GM19035 (cell line): ENCODE measurements at regions not wholly inside any gene's neighbourhood (a gene's known extent, or its start where the extent isn't known, plus 50 kb on each side); places are given as distances from the start of the nearest gene placed in this dataset.
A peak's percentile ranks its signal among the peaks of the same experiment; 100 is the strongest.

Experiments used
- ATAC-seq: cut with Tn5 transposase; IDR thresholded peaks from one replicate; pipeline ENCODE4 v1.9.1; 2021; ENCODE audit not compliant: unreplicated experiment

DNA sequence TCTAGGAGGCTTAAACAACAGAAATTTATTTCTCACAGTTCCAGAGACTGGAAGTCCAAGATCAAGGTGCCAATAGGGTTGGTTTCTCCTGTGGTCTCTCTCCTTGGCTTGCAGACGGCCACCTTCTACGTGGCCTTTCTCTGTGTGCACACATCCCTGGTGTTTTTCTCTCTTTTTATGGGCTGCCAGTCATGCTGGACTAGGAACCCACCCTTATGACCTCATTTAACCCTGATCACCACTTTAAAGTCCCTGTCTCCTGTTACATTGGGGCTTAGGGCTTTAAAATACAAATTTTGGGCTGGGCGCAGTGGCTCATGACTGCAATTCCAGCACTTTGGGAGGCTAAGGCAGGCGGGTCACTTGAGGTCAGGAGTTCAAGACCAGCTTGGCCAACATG, 157.1 kb downstream of the TLE1 start:
- ATAC-seq: no peak

DNA sequence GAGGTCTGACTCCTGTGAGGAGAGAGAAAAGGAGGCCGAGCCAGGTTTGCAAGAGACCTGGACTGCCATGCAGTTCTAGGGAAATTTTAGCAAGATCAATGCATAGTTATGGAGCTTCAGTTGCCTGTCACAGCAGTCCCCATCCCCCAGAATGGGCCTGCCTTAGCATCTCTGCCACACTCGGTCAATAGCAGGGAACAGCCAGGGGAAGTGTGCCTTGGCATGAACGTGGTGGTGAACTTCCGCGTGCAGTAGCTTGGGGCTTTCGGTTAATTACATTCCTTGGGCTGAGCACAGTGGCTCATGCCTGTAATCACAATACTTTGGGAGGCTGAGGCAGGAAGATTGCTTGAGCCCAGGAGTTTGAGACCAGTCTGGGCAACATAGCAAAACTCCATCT, 157.8 kb downstream of the TLE1 start:
- ATAC-seq: no peak

DNA sequence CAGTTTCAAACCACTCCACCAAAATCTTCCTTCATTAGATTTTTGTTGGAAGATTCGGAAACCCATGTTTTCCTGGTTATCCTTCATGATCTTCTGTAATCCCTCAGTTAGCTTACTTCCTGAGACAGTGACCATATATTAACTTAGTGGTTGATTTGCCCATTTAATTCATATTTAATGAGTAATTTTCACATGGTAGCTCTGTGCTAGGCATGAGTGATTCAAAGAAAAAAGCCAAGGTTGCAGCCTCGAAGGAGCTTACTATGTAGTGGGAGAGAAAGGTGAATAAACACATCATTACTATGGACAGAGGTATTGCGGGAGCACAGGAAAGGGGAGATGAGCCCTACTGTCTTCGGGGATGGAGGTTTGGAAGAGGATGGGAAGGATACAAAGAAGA, 158.5 kb downstream of the TLE1 start:
- no peak for ATAC-seq

DNA sequence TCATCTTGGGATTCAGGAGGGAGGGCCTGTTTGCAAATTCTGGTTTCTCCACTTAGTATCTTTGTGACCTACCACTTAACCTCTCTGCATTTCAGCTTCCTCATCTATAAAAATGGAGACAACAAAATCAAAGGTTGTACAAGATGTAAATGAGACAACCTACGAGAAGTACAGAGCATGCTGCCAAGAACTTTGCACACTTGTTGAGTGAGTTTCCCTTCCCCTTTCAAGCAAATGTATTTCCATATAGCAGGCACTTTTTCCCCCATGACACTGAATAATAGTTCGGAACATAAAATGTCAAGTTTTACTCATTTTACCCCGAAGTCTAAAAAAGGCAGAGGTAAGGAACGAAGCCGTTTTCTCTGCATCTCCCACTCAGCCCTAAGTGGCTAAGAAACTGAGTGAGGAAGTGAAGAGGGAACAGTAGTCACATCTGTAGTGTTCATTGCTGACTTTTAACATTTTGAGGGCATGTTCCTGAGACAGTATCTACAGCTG, 159.0 kb downstream of the TLE1 start:
- peak; percentile 81 for ATAC-seq

DNA sequence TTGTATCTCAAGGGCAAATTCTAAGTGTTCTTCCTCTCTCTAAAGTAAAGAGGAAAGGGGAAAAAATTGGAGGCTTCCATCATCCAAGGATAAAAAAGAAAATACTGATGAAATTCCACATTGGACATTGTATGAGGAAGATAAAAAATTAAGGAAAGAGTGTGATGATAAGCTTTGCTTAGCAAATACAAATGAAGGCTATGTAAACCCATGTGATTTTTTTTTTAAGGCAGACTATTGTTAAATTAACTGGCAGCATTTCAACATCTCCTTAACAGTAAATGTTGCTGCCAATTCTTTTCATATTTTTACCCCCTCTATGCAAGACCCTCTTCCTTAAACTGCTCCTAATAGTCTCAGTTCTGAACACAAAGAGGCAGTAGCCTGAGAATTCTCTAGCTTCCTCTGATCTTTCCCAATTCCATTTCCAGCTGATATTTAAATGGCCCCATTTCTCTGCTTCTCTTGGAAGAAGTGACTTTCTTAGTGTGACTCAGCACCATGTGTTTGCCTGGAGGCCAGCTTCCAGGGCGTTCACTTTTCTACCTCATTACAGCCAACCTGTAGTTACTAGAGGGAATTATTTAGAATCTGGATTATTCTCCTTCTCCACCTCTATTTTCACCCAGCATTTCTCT, 159.7 kb downstream of the TLE1 start:
- no peak for ATAC-seq

DNA sequence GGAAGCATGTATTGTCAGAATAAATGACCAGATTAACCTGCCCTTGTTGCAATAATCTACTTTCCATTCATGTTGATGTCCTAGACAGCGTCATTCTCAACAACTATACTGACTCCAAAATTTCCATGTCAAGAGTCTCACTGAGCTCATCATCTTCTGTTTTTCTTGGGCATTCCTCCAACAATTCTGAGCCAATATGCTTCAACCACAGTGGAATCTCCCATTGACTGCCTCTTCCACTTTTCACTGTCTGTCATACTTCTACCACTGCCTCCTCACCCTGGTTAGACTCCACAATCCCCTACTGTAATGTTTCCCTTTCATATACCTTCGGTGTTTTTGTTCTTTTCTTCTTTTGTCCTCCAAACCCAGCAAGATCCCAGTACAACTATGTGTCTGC, 162.8 kb downstream of the TLE1 start:
- no peak for ATAC-seq

DNA sequence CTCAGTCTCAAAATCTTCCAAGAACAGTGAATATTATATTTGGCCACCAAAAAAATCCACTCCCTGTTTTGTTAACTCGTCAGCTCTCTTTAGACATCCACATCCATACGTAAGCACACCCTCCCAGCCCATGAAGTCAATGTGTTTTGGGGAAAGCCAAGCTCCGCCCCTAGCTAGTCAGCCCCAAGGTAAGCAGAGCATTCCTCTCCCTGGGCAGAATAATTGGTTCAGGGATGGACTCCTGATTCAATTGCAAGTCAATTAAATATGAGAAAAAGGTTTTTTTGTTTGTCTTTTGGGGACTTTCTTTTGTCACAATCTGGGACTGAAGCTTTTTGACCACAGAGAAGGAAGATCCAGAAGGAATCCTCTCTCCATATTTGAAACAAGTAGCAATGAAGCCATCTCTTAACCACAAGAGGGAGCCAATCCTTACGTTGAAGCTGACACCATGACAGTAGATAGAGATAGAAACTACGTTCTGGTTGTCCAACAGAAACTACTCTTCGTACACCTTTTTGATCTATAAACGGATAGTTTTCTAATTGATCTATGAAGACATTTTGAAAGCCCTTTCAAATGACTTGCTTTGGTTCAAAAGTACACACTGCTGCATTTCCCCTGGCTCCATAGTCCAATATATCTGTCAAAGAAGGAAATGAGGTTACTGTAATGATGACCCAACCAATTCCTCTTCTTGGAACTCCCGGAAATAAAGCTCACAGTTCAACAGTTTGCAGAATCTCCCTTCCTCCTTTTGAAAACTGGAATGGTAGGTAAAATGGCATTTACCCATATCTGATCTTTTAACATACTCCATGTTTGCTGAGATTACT, 166.4 kb downstream of the TLE1 start:
- ATAC-seq: peak; percentile 83

DNA sequence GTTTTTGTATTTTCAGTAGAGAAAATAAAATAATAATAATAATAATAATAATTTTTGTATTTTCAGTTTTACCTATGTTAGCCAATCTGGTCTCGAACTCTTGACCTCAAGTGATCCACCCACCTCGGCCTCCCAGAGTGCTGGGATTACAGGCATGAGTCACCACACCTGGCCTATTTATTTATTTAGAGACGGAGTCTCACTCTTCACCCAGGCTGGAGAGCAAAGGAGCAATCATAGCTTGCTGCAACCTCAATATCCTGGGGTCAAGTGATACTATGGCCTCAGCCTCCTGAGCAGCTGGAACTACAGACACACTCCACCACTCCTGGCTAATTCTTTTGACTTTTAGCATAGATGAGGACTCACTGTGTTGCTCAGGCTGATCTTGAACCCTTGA, 167.5 kb downstream of the TLE1 start:
- ATAC-seq: no peak

DNA sequence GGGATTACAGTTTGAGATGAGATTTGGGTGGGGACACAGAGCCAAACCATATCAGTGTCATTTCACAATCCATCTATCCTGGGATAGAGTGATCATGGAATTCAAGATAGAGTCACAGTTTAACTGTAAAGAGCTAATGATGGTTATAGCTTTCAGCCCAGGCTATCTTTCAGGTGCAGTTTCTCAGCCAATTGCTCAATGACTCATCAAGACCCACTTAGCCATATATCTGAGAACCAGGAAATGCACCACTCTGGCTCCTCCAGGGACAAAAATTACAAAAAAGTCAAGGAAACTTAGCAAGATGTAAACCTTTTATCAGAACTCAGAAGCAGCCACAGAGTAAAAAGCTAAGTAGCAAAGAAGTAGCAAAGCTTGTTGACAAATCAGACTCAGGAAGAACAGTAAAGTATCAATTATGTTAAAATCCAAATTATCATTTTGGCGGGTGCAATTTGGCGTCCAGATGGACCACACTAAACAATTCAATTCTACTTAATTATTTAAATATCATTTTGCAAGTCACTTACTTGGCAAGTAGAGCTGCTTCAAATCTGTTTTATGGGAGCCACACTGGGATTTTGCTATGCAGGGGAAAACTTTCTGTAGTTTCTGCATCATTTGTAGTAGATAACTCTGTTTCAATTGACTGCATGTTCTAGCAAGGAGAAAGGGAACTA, 169.4 kb downstream of the TLE1 start:
- ATAC-seq: no peak

DNA sequence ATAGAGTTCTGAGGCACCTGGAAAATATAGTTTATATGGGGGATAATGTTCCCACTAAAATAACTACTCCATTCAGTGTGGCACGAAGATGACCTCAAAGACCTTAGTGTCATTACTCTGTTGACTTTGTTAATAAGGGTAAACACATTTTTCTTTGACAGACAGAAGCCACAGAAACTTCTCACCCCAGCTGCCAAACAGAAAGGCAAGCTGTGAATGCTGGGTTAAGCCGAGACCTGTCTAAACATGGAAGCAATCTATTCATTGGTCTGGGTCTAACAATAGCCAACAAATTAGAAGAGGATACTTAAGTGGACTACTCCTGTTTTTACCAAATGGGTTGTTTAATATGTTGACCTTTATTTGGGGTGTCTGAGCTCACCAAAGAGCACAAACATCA, 171.4 kb downstream of the TLE1 start:
- no peak for ATAC-seq

DNA sequence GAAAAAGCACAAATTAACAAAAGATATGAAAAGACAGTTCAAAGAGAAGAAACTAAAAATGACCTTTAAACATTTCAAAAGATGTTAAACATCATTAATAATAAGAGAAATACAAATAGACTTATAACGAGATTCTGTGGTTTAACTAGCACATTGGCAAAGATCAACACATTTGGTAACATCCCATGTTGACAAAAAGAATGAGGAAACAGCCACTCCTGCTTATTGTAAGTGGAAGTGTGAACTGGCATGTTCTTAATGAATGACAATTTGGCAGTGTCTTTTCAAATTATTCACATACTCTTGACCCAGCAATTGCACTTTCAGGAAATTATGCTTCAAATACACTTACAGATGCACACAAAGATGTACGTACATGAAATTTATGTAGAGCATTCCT, 176.3 kb downstream of the TLE1 start:
- no peak for ATAC-seq

DNA sequence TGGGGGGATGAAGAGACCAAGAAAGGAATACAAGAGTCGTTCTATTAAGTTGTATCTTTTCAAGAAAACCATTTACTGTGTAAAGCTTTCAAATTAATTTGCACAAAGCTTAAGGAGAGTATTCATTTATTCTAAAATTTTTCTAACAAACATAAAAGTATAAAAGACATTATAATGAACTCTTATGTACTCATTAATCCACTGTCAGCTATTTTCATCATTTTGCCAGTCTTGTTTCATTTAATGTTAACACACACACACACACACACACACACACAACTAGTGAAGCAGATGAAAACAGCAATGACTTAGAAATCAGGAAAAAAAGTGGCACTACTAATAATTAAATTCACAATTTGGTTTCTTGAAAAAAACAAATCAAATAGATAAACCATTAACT, 176.7 kb downstream of the TLE1 start:
- no peak for ATAC-seq

DNA sequence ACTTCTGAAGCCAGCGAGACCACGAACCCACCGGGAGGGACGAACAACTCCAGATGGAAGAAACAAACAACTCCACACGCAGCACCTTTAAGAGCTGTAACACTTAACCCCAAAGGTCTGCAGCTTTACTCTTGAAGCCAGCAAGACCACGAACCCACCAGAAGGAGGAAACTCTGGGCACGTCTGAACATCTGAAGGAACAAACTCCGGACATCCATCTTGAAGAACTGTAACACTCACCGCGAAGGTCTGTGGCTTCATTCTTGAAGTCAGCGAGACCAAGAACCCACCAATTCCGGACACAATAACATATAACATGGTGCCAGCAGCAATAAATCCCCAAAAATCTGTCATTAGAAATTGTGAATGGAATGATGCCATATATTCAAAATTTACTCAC, 180.9 kb downstream of the TLE1 start:
- no peak for ATAC-seq

DNA sequence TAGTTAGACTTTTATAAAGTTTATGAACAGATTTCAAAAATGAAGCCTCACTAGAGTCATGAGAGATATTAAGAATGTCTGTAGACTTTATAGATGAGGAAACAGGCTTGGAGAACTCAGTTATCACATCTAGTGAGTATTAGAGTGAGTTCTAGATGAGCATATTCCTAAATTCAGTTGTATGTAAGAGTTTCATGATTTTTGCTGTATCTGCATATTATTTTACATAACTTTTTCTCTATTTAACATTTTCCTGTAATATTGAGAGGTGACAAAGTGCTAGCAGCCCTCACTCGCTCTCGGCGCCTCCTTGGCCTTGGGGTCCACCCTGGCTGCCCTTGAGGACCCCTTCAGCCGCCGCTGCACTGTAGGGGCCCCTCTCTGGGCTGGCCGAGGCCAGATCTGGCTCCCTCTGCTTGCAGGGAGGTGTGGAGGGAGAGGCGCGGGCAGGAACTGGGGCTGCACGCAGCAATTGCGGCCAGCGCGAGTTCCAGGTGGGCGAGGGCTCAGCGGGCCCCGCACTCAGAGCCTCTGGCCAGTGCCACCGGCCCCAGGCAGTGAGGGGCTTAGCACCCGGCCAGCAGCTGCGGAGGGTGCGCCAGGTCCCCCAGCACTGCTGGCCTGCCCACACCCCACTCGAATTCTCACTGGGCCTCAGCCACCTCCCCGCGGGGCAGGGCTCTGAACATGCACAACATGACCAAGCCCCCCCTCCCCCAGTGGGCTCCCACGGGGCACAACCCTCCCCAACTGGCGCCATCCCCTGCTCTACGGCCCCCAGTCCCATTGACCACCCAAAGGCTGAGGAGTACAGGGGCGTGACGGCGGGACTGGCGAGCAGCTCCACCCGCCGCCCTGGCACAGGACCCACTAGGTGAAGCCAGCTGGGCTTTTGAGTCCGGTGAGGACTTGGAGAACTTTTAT, 182.1 kb downstream of the TLE1 start:
- ATAC-seq: no peak

DNA sequence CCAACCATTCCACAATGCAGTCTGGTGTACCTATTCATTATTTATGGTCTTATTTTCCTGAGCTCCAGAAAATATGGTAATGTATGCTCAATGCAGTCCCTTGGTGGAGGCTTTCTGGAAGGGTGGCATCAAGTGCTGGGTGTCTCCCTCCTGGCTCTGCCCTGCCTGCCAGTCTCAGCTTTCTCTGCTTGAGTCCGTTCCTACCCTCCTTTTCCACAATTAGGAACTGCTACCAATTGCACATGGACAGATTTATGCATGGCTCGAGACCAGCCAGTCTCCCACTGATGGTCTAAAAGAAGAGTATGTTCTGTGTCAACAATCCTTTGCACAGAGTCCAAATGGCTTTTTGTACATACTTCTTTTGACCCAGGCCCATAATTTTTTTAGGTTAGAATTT, 189.8 kb downstream of the TLE1 start:
- ATAC-seq: no peak

DNA sequence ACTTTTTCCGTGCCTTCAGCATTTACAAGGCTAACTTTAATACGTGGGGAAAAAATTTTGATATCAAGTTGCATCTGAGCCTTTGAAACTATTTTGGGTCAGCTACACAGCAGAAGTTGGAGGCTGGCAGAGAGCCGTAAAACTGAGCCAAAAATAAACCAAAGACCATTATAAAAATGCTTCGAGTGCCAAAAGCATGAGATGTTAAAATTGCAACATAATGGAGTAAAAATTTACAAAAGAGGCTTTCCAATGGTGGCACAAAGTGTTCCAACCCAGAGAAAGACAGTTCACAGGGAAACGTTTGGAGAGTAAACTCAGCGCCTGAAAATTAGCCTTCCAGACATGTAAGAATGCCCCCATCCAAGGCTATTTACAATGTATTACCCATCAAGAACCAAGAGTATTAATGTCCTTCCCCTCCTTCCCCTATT, 190.3 kb downstream of the TLE1 start:
- ATAC-seq: no peak

DNA sequence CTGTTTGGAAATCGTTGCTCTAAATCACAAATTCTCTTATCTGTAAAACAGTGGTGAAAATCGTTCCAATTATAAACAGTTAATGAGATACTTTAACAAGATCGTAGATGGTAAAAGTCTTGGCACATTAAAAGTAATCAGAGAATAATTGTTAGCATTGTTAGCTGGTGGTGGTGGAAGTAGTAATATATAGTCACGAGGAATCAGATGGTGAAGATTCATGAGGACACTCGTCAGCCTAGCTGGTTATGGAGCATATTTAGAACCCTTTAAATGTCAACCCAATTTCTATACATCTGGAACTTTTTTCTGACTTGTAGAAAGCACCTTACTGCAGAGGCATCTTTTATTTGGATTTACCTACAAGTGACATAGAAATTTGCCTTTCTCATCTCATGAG, 190.8 kb downstream of the TLE1 start:
- ATAC-seq: no peak

DNA sequence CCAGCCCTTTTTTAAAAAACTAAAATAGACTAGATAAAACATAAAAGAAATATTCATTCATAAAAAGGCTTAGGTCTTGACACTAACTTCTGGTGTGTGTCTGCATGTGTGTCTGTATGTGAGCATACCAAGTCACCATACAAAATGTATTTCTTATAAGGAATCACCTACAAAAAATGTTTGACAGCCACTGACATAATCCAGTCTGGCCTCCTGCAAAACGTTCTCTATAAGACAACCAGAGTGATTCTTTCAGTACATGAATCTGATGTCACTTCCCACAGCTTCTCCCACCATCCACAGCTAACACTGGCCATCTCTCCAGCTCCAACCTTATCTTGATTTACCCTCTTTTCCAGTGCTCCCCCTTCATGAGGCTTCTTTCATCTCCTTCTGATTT, 192.3 kb downstream of the TLE1 start:
- ATAC-seq: no peak

DNA sequence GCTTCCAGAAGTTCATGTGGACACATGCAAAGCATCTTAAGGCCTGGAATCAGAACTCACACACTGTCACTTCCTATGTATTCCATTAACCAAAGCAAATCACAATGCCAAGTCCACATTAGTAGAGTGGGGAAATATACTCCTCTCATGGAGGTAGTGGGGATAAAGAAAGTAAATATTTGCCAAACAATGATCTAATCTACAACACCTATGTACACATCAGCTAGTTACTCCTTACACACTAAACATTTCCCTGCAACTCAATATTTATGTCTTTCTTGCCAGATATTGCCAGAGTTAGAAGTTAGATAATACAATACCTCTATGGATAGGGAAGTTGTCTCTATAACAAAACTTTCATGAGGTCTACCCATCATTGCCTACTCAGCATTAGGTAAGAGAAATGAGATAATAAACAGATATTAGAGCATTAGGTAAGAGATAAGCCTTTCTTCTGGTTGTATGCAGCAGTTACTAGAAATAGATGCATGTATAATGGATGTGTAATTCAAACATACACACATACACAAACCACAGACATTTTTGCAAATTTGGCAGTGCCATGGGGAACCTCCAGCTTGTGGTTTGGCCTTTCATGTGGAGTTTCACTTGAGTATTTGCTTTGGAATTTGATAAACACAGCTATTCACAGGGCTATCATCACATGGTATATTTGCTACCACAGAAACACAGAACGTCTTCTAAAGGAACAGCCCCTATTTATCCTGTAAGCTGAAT, 196.5 kb downstream of the TLE1 start:
- no peak for ATAC-seq

DNA sequence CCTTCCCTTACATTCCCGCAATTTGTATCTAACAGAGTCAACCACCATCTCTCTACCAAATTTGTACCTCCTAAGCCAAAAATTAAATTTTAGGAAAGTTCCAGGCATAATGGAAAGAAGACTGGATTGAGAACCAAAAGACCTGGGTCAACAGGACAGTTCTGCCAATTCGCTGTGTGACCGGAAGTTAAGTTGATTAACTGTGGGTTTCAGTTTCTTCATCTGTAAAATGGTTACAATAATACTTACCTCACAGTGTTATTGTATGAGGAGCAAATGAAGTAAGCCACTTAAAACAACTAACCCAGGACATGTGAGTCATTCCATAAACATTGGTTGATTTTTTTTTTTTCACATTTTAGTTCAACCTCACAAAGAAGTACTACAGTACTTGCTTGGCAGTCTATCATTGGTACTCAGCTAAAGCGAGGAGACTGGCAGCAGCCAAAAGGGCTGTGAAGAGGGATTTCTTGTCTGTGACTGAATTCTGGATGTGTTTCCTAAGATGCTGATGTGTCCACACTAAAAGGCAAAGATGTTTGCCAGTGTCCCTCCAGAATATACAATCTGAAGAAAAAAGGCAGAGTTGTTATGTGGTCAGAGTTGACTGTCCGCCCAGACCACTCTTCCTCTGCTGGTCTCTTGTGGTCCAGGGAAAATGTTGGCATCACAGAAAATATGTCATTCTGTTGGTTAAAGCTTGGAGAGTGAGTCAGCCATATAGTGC, 198.6 kb downstream of the TLE1 start:
- no peak for ATAC-seq
